CD4-positive, alpha-beta T cell (primary cell): ENCODE measurements at regions not wholly inside any gene's neighbourhood (a gene's known extent, or its start where the extent isn't known, plus 50 kb on each side); places are given as distances from the start of the nearest gene placed in this dataset.

ENCODE experiments used
- ATAC-seq: fragments of 200-7000 bp; cut with Tn5 transposase; one replicate; pipeline ENCODE4 v1.10.0; 2022; ENCODE audit warnings: mild to moderate bottlenecking; ENCODE audit not compliant: poor library complexity
- CTCF ChIA-PET: fragments of 350-600 bp; sonication (Branson Sonifier 250); formaldehyde crosslinking; loops from one replicate; lab custom pipeline; 2021; ENCODE audit warnings: antibody characterized with exemption, inconsistent platforms; lab: Charles Lee
- POLR2A ChIA-PET: fragments of 350-600 bp; sonication (Branson Sonifier 250); formaldehyde crosslinking; loops from one replicate; lab custom pipeline; 2021; ENCODE audit warnings: antibody characterized with exemption, inconsistent platforms; lab: Charles Lee
- DNase-seq, 14 experiments: peaks; one replicate each; pipeline ENCODE4 v3.0.0-alpha.2; 2013 to 2020; ENCODE audit warnings: mixed read lengths in 2 of 14
- H3K27ac ChIP-seq, 2 donors: one replicate each; pipeline versions ENCODE4 v1.5.1 to v1.7.0; 2013; ENCODE audit warnings: low read length in 2 of 2, low read depth in 1 of 2, mild to moderate bottlenecking in 1 of 2
- H3K27me3 ChIP-seq, 2 experiments: 1 replicate in 1 of 2; 2 replicates in 1 of 2; pipeline versions ENCODE4 v1.6.1 to v1.7.0; 2013; ENCODE audit warnings: low read length in 2 of 2, control low read depth in 1 of 2, mild to moderate bottlenecking in 1 of 2, moderate library complexity in 1 of 2; ENCODE audit not compliant: insufficient read depth in 2 of 2, control insufficient read depth in 1 of 2
- H3K36me3 ChIP-seq: one replicate; pipeline ENCODE4 v1.6.1; 2013; ENCODE audit warnings: low read length, control low read depth; ENCODE audit not compliant: insufficient read depth
- H3K4me1 ChIP-seq: one replicate; pipeline ENCODE4 v1.6.1; 2013; ENCODE audit warnings: low read length, control low read depth; ENCODE audit not compliant: insufficient read depth
- H3K4me3 ChIP-seq: one replicate; pipeline ENCODE4 v1.5.1; 2013; ENCODE audit warnings: mild to moderate bottlenecking, low read length, moderate library complexity
- H3K9me3 ChIP-seq, 2 experiments: 1 replicate in 1 of 2; 2 replicates in 1 of 2; pipeline versions ENCODE4 v1.6.1 to v1.7.0; 2013; ENCODE audit warnings: low read length in 2 of 2, mild to moderate bottlenecking in 2 of 2, control low read depth in 1 of 2, moderate library complexity in 1 of 2; ENCODE audit not compliant: control insufficient read depth in 1 of 2, insufficient read depth in 1 of 2
- H3K27ac Mint-ChIP-seq: one replicate; pipeline ENCODE4 v1.8.0; 2020; ENCODE audit warnings: mixed read lengths
- H3K27me3 Mint-ChIP-seq: one replicate; pipeline ENCODE4 v1.8.0; 2021; ENCODE audit warnings: mixed read lengths
- H3K36me3 Mint-ChIP-seq: one replicate; pipeline ENCODE4 v1.8.0; 2021; ENCODE audit warnings: low read depth, mixed read lengths
- H3K4me1 Mint-ChIP-seq: one replicate; pipeline ENCODE4 v1.8.0; 2021; ENCODE audit warnings: low read depth, mixed read lengths
- H3K4me3 Mint-ChIP-seq: one replicate; pipeline ENCODE4 v1.8.0; 2020; ENCODE audit warnings: mild to moderate bottlenecking, mixed read lengths
- H3K9me3 Mint-ChIP-seq: one replicate; pipeline ENCODE4 v1.8.0; 2020; ENCODE audit warnings: mixed read lengths
- CTCF ChIP-seq: fragments of 200-600 bp; IDR thresholded peaks from one replicate; pipeline ENCODE4 v1.8.0; 2022; ENCODE audit warnings: antibody characterized with exemption, mild to moderate bottlenecking
- intact Hi-C, 2 experiments: fragments of 100-400 bp; cut with DNase I in 1 of 2; cut with micrococcal nuclease in 1 of 2; formaldehyde crosslinking; loops; one replicate each; pipeline versions ENCODE4 v1.15.1 to v1.9.0; 2023 to 2025; cut with DNase I, micrococcal nuclease

GRCh38 chr10:130576427-130576826 lies 440.2 kb downstream of the GLRX3 start:
- H3K36me3 Mint-ChIP-seq: no peaks in the 10 kb centered on the region
- no peak overlapping the region for H3K4me3 ChIP-seq
- H3K9me3 Mint-ChIP-seq: no peaks in the 10 kb centered on the region
- ChIA-PET CTCF (no interaction called here), POLR2A (no interaction called here)
- H3K27ac Mint-ChIP-seq: no peak overlapping the region
- intact Hi-C loops: no loop called here
- H3K36me3 ChIP-seq: no peaks in the 10 kb centered on the region
- DNase-seq: no peak
- no peaks in the 10 kb centered on the region for H3K27me3 ChIP-seq
- peaks cover 0 to 15% of the 10 kb centered on the region in 2 experiments for H3K9me3 ChIP-seq
- no peak for TF ChIP-seq CTCF
- H3K27me3 Mint-ChIP-seq: peaks cover 11% of the 10 kb centered on the region
- no peaks in the 10 kb centered on the region for H3K4me1 ChIP-seq
- H3K4me1 Mint-ChIP-seq: no peaks in the 10 kb centered on the region
- no peak for ATAC-seq
- H3K27ac ChIP-seq: no peak overlapping the region
- no peak overlapping the region for H3K4me3 Mint-ChIP-seq

- H3K36me3 Mint-ChIP-seq: no peaks in the 10 kb centered on the region
- Histone ChIP-seq H3K4me3 (no peak overlapping the region), H3K9me3 (peaks cover 0 to 15% of the 10 kb centered on the region in 2 experiments), H3K27ac (no peak overlapping the region), H3K4me1 (no peaks in the 10 kb centered on the region), H3K27me3 (no peaks in the 10 kb centered on the region), H3K36me3 (no peaks in the 10 kb centered on the region)
- ChIA-PET POLR2A (no interaction called here), CTCF (no interaction called here)
- no peak overlapping the region for H3K4me3 Mint-ChIP-seq
- no peak for DNase-seq
- no peaks in the 10 kb centered on the region for H3K9me3 Mint-ChIP-seq
- no peaks in the 10 kb centered on the region for H3K4me1 Mint-ChIP-seq
- intact Hi-C loops: no loop called here
- TF ChIP-seq CTCF: no peak
- ATAC-seq: no peak
- H3K27ac Mint-ChIP-seq: no peak overlapping the region
- H3K27me3 Mint-ChIP-seq: peaks cover 16% of the 10 kb centered on the region
These were observed 440.8 kb downstream of the GLRX3 start for GRCh38 chr10:130577039-130577438.

GRCh38 chr10:130578532-130579289 lies 442.5 kb downstream of the GLRX3 start:
- H3K4me3 Mint-ChIP-seq: no peak overlapping the region
- no peak overlapping the region for H3K27ac ChIP-seq
- no peaks in the 10 kb centered on the region for H3K27me3 ChIP-seq
- H3K9me3 Mint-ChIP-seq: no peaks in the 10 kb centered on the region
- H3K36me3 Mint-ChIP-seq: no peaks in the 10 kb centered on the region
- H3K27ac Mint-ChIP-seq: no peak overlapping the region
- peaks cover 16% of the 10 kb centered on the region for H3K27me3 Mint-ChIP-seq
- POLR2A ChIA-PET: no interaction called here
- no peaks in the 10 kb centered on the region for H3K36me3 ChIP-seq
- ATAC-seq: no peak
- DNase-seq: no peak
- no peak overlapping the region for H3K4me3 ChIP-seq
- TF ChIP-seq CTCF: no peak
- H3K9me3 ChIP-seq: peaks cover 0 to 15% of the 10 kb centered on the region in 2 experiments
- no peaks in the 10 kb centered on the region for H3K4me1 Mint-ChIP-seq
- H3K4me1 ChIP-seq: no peaks in the 10 kb centered on the region
- CTCF ChIA-PET: no interaction called here
- intact Hi-C loops: no loop called here
